ENCODE measurements at regions not wholly inside any gene's neighbourhood (a gene's known extent, or its start where the extent isn't known, plus 50 kb on each side); places are given as distances from the start of the nearest gene placed in this dataset.

DNA sequence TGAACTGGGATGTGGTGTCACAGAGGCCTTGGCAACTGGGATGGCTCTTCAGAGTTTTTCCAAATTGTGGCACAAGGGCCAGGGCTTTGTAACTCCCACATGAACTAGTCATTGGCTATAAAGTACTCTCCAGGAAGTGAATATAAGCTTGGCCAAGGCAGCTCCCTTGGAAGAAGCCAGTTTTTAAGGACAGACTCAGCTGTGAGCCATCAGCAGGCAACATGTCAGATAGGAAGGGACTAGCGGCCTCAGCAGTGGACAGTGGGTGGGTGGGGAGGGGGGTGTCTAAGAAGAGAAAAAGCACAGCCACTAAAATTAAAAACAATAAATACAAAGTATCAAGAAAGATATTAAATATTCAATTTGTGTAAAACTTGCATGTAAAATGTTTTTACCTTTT, 691.1 kb upstream of the PIK3C3 start:
- H2AFZ ChIP-seq (ENCODE audit: low read length), result 0 out of 2 replicates have a peak overlapping the region, but pooled peaks have one; percentile 15
- CTCF ChIA-PET (ENCODE audit: partially characterized antibody), result no interaction called here
- TF ChIP-seq SRF (IDR thresholded peaks at IDR 0.05; ENCODE audit: low read depth, low read length), result no peak
- TF ChIP-seq SAP30 (IDR thresholded peaks at IDR 0.05; ENCODE audit: insufficient read depth, insufficient replicate concordance, low read length), result no peak
- no peak for TF ChIP-seq RFX5 (IDR thresholded peaks at IDR 0.05; ENCODE audit: borderline replicate concordance, low read depth, low read length)
- TF ChIP-seq HDAC2 (IDR thresholded peaks at IDR 0.05; ENCODE audit: borderline replicate concordance in 1 of 2, low read depth in 2 of 2, low read length in 2 of 2), result no peak
- no peak for TF ChIP-seq ZNF274 (IDR thresholded peaks at IDR 0.05; ENCODE audit: borderline replicate concordance, extremely low read depth, low read length)
- TF ChIP-seq CHD2 (IDR thresholded peaks at IDR 0.05; ENCODE audit: low read length), result no peak
- no peak for TF ChIP-seq EP300 (IDR thresholded peaks at IDR 0.05; ENCODE audit: borderline replicate concordance in 1 of 2, low read depth in 2 of 2, low read length in 2 of 2)
- no peak for TF ChIP-seq RAD21 (IDR thresholded peaks at IDR 0.05 in 1 of 2, conservative IDR thresholded peaks at IDR 0.05 in 1 of 2; ENCODE audit: low read depth in 2 of 2, low read length in 2 of 2)
- TF ChIP-seq, protein P1, sequence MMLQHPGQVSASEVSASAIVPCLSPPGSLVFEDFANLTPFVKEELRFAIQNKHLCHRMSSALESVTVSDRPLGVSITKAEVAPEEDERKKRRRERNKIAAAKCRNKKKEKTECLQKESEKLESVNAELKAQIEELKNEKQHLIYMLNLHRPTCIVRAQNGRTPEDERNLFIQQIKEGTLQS (IDR thresholded peaks at IDR 0.05; ENCODE audit: insufficient read depth, low read depth, low read length), result no peak
- TF ChIP-seq NRF1 (IDR thresholded peaks at IDR 0.05; ENCODE audit: low read depth, low read length), result no peak
- TF ChIP-seq CEBPB (IDR thresholded peaks at IDR 0.05; ENCODE audit: low read depth, low read length), result no peak
- no peak for TF ChIP-seq MAFK (IDR thresholded peaks at IDR 0.05; ENCODE audit: low read depth, low read length)
- no peak for TF ChIP-seq BRCA1 (IDR thresholded peaks at IDR 0.05; ENCODE audit: low read depth, low read length)
- no peak for TF ChIP-seq CHD1 (IDR thresholded peaks at IDR 0.05; ENCODE audit: low read depth, low read length)

More for the DNA sequence above, 691.1 kb upstream of the PIK3C3 start:
- H3K9me3 ChIP-seq (ENCODE audit: insufficient read depth in 2 of 2, low read depth in 1 of 2, low read length in 1 of 2), result no peaks in the 10 kb centered on the region
- H2BK15ac ChIP-seq (ENCODE audit: low read length), result no peak overlapping the region
- DNase-seq (ENCODE audit: low read depth in 1 of 2, low spot score in 2 of 2) (no peak), FAIRE-seq (no peak)
- WGBS, 2 experiments (ENCODE audit: extremely low coverage in 1 of 2, insufficient coverage in 1 of 2, insufficient read length in 1 of 2, insufficient replicate concordance in 2 of 2, low coverage in 1 of 2, low lambda C conversion rate in 2 of 2, missing lambda C conversion rate in 1 of 2), result 86% methylated on average over 1 of the region's 1 CpG; no CpG with 5 or more reads in 1 of the 2 experiments
- H3K23ac ChIP-seq (ENCODE audit: insufficient read length), result no peak overlapping the region
- H3K4me2 ChIP-seq (ENCODE audit: insufficient read depth in 1 of 2, low read depth in 2 of 2, low read length in 2 of 2), result no peak overlapping the region
- peaks cover 0 to 5% (median 2%) of the 10 kb centered on the region in 4 experiments; a peak in 1 of 7 replicates for H3K4me1 ChIP-seq (replicated peaks in 1 of 4; ENCODE audit: control insufficient read depth in 3 of 4, insufficient read depth in 4 of 4, low read length in 3 of 4)
- H3K27ac ChIP-seq (ENCODE audit: low read depth, low read length), result no peak overlapping the region
- no peak overlapping the region for H2BK12ac ChIP-seq (ENCODE audit: low read depth, low read length)
- POLR2A ChIA-PET (ENCODE audit: partially characterized antibody), result no interaction called here
- H3K4ac ChIP-seq (replicated peaks; ENCODE audit: insufficient read length, low read depth, low read length), result no peak overlapping the region
- no peak overlapping the region for H3K4me3 ChIP-seq (ENCODE audit: extremely low read depth in 1 of 4, insufficient read depth in 2 of 4, low read depth in 3 of 4, low read length in 4 of 4)
- H2BK5ac ChIP-seq (ENCODE audit: low read depth, low read length), result no peak overlapping the region
- H2BK120ac ChIP-seq (replicated peaks; ENCODE audit: low read depth, low read length), result no peak overlapping the region
- H4K5ac ChIP-seq (ENCODE audit: insufficient read length, low read depth, low read length), result peak overlapping the region; percentile 10
- H3K79me2 ChIP-seq (ENCODE audit: control insufficient read depth in 1 of 2, insufficient read depth in 2 of 2, low read length in 2 of 2), result no peaks in the 10 kb centered on the region
- H2AK5ac ChIP-seq (ENCODE audit: low read depth, low read length), result no peak overlapping the region
- no peaks in the 10 kb centered on the region for H4K20me1 ChIP-seq (replicated peaks in 1 of 2; ENCODE audit: control insufficient read depth in 1 of 2, insufficient read depth in 2 of 2, low read length in 2 of 2)
- H3K14ac ChIP-seq (ENCODE audit: insufficient read length), result no peak overlapping the region
- H3K23me2 ChIP-seq (ENCODE audit: low read depth, low read length), result no peaks in the 10 kb centered on the region
- no peak overlapping the region for H2BK20ac ChIP-seq (ENCODE audit: low read length)
- H3K27me3 ChIP-seq (replicated peaks in 1 of 4; ENCODE audit: control insufficient read depth in 3 of 4, extremely low read depth in 1 of 4, insufficient read depth in 3 of 4, low read length in 3 of 4), result no peaks in the 10 kb centered on the region
- H3K18ac ChIP-seq (ENCODE audit: extremely low read depth, low read length), result no peak overlapping the region
- H3K36me3 ChIP-seq (ENCODE audit: control insufficient read depth in 2 of 4, insufficient read depth in 4 of 4, low read length in 3 of 4), result no peaks in the 10 kb centered on the region
- H3K56ac ChIP-seq (replicated peaks; ENCODE audit: insufficient read length, low read depth, low read length), result no peak overlapping the region
- H3K9ac ChIP-seq (replicated peaks in 1 of 4; ENCODE audit: extremely low read depth in 1 of 4, low read depth in 3 of 4, low read length in 3 of 4), result no peak overlapping the region
- H4K8ac ChIP-seq (ENCODE audit: extremely low read depth, insufficient read depth, low read length), result no peak overlapping the region
- no peak overlapping the region for H4K91ac ChIP-seq (replicated peaks; ENCODE audit: insufficient read length, low read length)
- no peaks in the 10 kb centered on the region for H3K79me1 ChIP-seq (ENCODE audit: low read depth, low read length)

Measured in H1 (cell line).